HepG2 (cell line): ENCODE measurements at regions not wholly inside any gene's neighbourhood (a gene's known extent, or its start where the extent isn't known, plus 50 kb on each side); places are given as distances from the start of the nearest gene placed in this dataset.

Experiments used
- CHD4 ChIP-seq: fragments of 200-600 bp; sonication (generic); IDR thresholded peaks from 2 replicates; pipeline ENCODE4 v1.7.0; 2017; ENCODE audit warnings: mild to moderate bottlenecking, low read length, borderline replicate concordance
- FOSL2 ChIP-seq: sonication (generic); formaldehyde crosslinking; IDR thresholded peaks from 2 replicates; pipeline ENCODE4 v1.4.0; 2020; ENCODE audit warnings: missing genetic modification reagents
- MZF1 ChIP-seq: sonication (generic); formaldehyde crosslinking; IDR thresholded peaks from 2 replicates; pipeline ENCODE4 v1.8.1; 2023; ENCODE audit warnings: mild to moderate bottlenecking, missing genetic modification reagents, borderline replicate concordance
- SAFB2 ChIP-seq: sonication (generic); formaldehyde crosslinking; IDR thresholded peaks from 2 replicates; pipeline ENCODE4 v1.5.1; 2020; ENCODE audit warnings: missing genetic modification reagents, low read depth, mild to moderate bottlenecking, borderline replicate concordance
- TF ChIP-seq, protein P1 (sequence below): sonication (generic); formaldehyde crosslinking; IDR thresholded peaks from 2 replicates; pipeline ENCODE4 v1.4.0; 2020; ENCODE audit warnings: mild to moderate bottlenecking, missing genetic modification reagents

DNA sequence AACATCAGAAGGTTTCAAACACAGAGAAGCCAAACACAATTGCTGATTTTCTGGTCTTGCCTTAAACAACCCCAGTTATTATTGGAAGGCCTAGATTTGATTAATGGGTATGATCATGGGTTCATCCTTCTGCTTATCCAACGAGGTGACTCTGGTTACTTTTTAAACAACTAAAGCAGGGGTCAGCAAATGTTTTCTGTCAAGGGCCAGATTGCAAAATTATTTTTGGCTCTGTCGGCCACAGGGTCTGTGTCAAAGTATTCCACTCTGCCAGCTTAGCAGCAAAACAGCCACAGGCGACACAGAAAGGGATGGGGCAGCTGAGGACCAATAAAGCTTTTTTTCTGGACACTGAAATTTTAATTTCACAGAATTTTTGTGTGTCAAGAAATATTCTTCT lies 249.1 kb upstream of the STS start:
- TF ChIP-seq CHD4 (no peak), FOSL2 (CRISPR knock-in tag) (no peak), MZF1 (CRISPR knock-in tag) (no peak), SAFB2 (no peak)
- TF ChIP-seq, protein P1, sequence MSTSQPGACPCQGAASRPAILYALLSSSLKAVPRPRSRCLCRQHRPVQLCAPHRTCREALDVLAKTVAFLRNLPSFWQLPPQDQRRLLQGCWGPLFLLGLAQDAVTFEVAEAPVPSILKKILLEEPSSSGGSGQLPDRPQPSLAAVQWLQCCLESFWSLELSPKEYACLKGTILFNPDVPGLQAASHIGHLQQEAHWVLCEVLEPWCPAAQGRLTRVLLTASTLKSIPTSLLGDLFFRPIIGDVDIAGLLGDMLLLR = no peak
